DMS114 treated with DMSO at 0.1 percent for 48 hours (cell line): ENCODE measurements at regions not wholly inside any gene's neighbourhood (a gene's known extent, or its start where the extent isn't known, plus 50 kb on each side); places are given as distances from the start of the nearest gene placed in this dataset.
"Not testable (repeated sequence)": the region's sequence is repeated elsewhere in the genome, so short reads cannot be mapped to it uniquely, and the experiment has no call there.

Experiments
- DNase-seq: peaks from one replicate; lab custom pipeline; 2025; ENCODE audit not compliant: unreplicated experiment; lab: John Stamatoyannopoulos, UW

- no peak for DNase-seq
These were observed 271.2 kb downstream of the EN1 start for GRCh38 chr2:118576109-118576855.

- DNase-seq: not testable (repeated sequence)
These were observed 275.1 kb downstream of the EN1 start for GRCh38 chr2:118572380-118572779.

GRCh38 chr2:118569876-118570535, 277.4 kb downstream of the EN1 start:
- no peak for DNase-seq

GRCh38 chr2:118568700-118569099, 278.7 kb downstream of the EN1 start:
- no peak for DNase-seq

- no peak for DNase-seq
These were observed 281.5 kb downstream of the EN1 start for GRCh38 chr2:118565786-118566540.

- no peak for DNase-seq
These were observed 282.1 kb downstream of the EN1 start for GRCh38 chr2:118565301-118565700.

- DNase-seq: no peak
These were observed 285.3 kb downstream of the EN1 start for GRCh38 chr2:118562144-118562543.

- no peak for DNase-seq
These were observed 288.6 kb downstream of the EN1 start for GRCh38 chr2:118558846-118559245.

GRCh38 chr2:118557791-118558190, 289.7 kb downstream of the EN1 start:
- no peak for DNase-seq

GRCh38 chr2:118557016-118557415, 290.4 kb downstream of the EN1 start:
- no peak for DNase-seq

GRCh38 chr2:118554616-118555015, 292.8 kb downstream of the EN1 start:
- DNase-seq: no peak

GRCh38 chr2:118549503-118549902, 297.9 kb downstream of the EN1 start:
- no peak for DNase-seq

- no peak for DNase-seq
These were observed 298.5 kb downstream of the EN1 start for GRCh38 chr2:118548880-118549488.

- DNase-seq: no peak
These were observed 308.2 kb downstream of the EN1 start for GRCh38 chr2:118539290-118539689.

GRCh38 chr2:118536306-118536705, 311.1 kb downstream of the EN1 start:
- no peak for DNase-seq

- no peak for DNase-seq
These were observed 311.6 kb downstream of the EN1 start for GRCh38 chr2:118535818-118536212.

- no peak for DNase-seq
These were observed 312.2 kb downstream of the EN1 start for GRCh38 chr2:118535171-118535817.

GRCh38 chr2:118530976-118531375, 316.5 kb downstream of the EN1 start:
- no peak for DNase-seq

- no peak for DNase-seq
These were observed 317.4 kb downstream of the EN1 start for GRCh38 chr2:118529908-118530599.

GRCh38 chr2:118527571-118527970, 319.9 kb downstream of the EN1 start:
- DNase-seq: no peak
